VCaP (cell line): ENCODE measurements at regions not wholly inside any gene's neighbourhood (a gene's known extent, or its start where the extent isn't known, plus 50 kb on each side); places are given as distances from the start of the nearest gene placed in this dataset.
A peak's percentile ranks its signal among the peaks of the same experiment; 100 is the strongest.

Source experiments
- H3K27ac ChIP-seq: fragments of 450-650 bp; 2 replicates; pipeline ENCODE4 v1.5.1; 2017
- CTCF ChIP-seq: fragments of 450-650 bp; conservative IDR thresholded peaks from 2 replicates; pipeline ENCODE4 v1.5.1; 2017; ENCODE audit warnings: mild to moderate bottlenecking, moderate library complexity

- H3K27ac ChIP-seq: no peak overlapping the region
- TF ChIP-seq CTCF: no peak
Observed at GRCh38 chr3:174419216-174419615, 439.9 kb upstream of the NAALADL2 start.

DNA sequence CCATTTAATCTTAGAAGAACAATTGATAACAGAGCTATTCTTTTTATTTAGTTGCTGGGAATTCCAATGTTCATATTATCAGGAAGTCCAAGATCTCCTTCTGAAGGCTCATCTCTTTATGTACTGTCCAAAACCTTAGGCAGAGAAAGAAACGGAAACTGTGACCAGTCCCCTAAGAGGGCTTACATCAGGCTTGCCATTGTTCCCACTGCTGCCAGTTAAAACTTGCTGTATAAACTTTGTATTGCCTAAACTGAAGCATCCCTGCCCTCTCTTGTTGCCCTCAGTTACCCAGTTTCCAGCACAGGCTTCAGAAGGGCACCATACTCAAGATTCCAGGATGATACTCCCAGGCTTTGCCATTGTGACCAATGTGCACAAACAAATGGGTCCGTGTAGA is 435.2 kb upstream of the NAALADL2 start:
- TF ChIP-seq CTCF: no peak
- H3K27ac ChIP-seq: no peak overlapping the region

DNA sequence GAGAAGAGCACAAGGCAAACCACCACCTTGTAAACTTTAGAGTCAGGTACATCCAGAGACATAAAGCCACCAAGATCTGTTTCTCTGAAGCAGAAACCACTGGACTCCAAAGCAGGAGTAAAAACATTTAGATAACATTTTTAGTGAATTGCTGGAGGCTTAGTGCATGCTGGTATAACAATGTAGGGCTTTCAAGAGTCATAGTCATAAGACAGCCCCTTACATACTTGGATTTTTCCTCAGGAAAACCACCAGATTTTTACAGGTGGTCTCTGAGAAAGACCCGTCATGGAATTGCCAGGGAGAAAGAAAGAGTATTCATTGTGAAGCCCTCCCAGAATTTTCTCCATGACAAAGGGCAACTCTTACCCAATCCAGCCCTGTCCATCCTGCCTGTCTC is 434.5 kb upstream of the NAALADL2 start:
- TF ChIP-seq CTCF: no peak
- H3K27ac ChIP-seq: no peak overlapping the region

GRCh38 chr3:174425422-174425821 is 433.7 kb upstream of the NAALADL2 start:
- no peak for TF ChIP-seq CTCF
- H3K27ac ChIP-seq: no peak overlapping the region

DNA sequence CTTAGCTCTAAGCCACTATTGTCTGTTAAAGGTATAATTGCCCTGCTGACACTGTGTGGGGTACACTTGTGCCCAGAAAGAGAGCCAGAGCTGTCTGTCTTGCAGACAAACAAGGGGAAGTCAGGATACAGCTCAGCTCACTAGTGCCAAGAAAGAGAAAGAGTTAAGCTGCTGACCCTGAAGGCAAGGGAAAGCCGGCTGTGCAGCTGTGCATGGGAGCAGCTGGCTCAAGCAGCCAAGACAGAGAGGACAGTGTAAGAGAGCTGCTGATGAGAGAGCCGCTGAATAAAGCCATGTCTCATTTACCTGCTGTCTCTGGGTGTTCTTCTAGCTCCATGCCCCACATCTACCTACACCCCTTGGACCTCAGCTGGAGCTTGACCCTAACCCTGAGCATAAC is 428.1 kb upstream of the NAALADL2 start:
- no peak for TF ChIP-seq CTCF
- peak overlapping the region; percentile 98; the same call in 1 of the 2 replicates for H3K27ac ChIP-seq

- TF ChIP-seq CTCF: no peak
- H3K27ac ChIP-seq: peak overlapping the region; percentile 98; the same call in 1 of the 2 replicates
Observed at GRCh38 chr3:174431717-174432116, 427.4 kb upstream of the NAALADL2 start.

DNA sequence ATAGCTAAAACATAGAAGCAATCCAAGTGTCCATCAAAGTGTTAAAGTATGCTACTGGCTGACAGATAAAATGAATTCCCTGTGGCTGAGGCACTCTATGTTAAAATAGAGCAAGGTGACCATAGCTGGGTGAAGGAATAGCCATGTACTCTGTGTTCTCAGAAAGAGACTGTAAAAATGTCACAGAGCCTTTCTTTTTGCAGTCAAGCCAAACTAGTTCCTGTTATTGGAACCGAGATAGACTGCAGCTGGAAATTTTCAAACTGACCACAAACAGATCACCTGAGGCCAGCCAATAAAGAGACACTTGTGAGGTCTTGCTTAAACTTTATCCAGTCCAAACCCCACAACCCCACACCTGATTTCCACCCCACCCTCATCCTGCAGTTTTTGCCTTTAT is 422.8 kb upstream of the NAALADL2 start:
- peak overlapping the region; percentile 98 for H3K27ac ChIP-seq
- TF ChIP-seq CTCF: no peak
